ENCODE measurements at regions not wholly inside any gene's neighbourhood (a gene's known extent, or its start where the extent isn't known, plus 50 kb on each side); places are given as distances from the start of the nearest gene placed in this dataset.

DNA sequence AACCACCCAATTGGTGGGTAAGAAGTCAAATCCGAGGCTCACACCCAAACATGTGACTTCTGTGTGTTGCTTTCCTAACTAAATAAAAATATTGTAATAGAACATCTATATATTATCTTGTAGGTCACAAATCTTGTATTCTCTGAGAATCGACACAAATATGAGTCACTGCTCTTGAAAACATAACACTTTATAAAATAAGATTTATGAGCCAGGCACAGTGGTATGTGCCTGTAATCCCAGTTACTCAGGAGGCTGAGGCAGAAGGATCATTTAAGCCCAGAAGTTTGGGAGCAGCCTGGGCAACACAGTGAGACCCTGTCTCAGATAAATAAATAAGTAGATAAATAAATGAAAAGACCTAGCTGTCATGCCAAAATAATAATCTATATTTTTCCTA is 624.1 kb downstream of the ANXA1 start:
- intact Hi-C loops (cut with DNase I), result no loop called here
- no peaks in the 10 kb centered on the region for H3K9me3 ChIP-seq

DNA sequence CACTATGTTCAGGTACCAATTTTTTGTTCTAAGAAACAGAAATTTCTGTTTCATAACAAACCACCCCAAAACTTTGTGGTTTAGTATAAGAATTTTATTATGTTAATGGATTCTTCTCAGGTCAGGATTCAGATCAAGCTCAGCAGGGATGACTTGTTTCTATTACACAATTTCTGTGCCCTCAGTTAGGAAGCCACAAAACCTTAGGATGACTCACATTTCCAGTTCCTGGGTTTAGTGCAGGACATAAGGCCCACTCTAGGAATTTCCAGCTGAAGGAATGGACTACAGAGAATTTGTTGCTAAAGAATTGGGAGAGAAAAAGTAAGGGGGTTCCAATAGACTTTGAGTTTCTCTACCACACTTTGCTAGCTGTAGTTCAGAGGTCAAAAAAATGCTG is 629.3 kb downstream of the ANXA1 start:
- no peaks in the 10 kb centered on the region for H3K9me3 ChIP-seq
- H3K4me1 ChIP-seq, result no peaks in the 10 kb centered on the region
- intact Hi-C loops (cut with DNase I), result no loop called here
- H3K27ac ChIP-seq, result no peak overlapping the region
- DNase-seq (no peak), ATAC-seq (no peak)
- TF ChIP-seq, protein P1, sequence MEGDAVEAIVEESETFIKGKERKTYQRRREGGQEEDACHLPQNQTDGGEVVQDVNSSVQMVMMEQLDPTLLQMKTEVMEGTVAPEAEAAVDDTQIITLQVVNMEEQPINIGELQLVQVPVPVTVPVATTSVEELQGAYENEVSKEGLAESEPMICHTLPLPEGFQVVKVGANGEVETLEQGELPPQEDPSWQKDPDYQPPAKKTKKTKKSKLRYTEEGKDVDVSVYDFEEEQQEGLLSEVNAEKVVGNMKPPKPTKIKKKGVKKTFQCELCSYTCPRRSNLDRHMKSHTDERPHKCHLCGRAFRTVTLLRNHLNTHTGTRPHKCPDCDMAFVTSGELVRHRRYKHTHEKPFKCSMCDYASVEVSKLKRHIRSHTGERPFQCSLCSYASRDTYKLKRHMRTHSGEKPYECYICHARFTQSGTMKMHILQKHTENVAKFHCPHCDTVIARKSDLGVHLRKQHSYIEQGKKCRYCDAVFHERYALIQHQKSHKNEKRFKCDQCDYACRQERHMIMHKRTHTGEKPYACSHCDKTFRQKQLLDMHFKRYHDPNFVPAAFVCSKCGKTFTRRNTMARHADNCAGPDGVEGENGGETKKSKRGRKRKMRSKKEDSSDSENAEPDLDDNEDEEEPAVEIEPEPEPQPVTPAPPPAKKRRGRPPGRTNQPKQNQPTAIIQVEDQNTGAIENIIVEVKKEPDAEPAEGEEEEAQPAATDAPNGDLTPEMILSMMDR (IDR thresholded peaks at IDR 0.05), result no peak
- H3K27me3 ChIP-seq, result no peaks in the 10 kb centered on the region
- H3K36me3 ChIP-seq, result no peaks in the 10 kb centered on the region
- no peak overlapping the region for H3K4me3 ChIP-seq

More for the DNA sequence above, 624.1 kb downstream of the ANXA1 start:
- H3K4me3 ChIP-seq, result no peak overlapping the region
- no peaks in the 10 kb centered on the region for H3K36me3 ChIP-seq
- H3K4me1 ChIP-seq, result no peaks in the 10 kb centered on the region
- ATAC-seq (no peak), DNase-seq (no peak)
- TF ChIP-seq, protein P1 (IDR thresholded peaks at IDR 0.05), result no peak
- no peaks in the 10 kb centered on the region for H3K27me3 ChIP-seq
- H3K27ac ChIP-seq, result no peak overlapping the region

DNA sequence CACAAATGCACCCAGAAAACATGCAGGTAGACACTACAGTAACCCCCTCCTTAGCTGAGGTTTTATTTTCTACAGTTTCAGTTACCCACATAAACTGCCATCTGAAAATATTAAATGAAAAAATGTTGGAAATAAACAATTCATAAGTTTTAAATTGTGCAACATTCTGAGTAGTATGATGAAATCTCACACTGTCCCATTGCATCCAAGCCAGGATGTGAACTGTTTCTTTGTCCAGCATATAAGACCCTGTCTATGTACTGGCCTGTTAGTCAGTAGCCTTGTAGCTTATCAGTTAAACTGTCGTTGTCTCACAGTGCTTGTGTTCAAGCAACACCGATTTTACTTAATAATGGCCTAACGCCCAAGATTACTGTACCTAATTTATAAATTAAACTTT is 630.5 kb downstream of the ANXA1 start:
- ATAC-seq (no peak), DNase-seq (no peak)
- Histone ChIP-seq H3K36me3 (no peaks in the 10 kb centered on the region), H3K9me3 (no peaks in the 10 kb centered on the region), H3K4me3 (no peak overlapping the region), H3K27ac (no peak overlapping the region), H3K27me3 (no peaks in the 10 kb centered on the region), H3K4me1 (no peaks in the 10 kb centered on the region)
- intact Hi-C loops (cut with DNase I), result no loop called here
- TF ChIP-seq, protein P1 (IDR thresholded peaks at IDR 0.05), result no peak

DNA sequence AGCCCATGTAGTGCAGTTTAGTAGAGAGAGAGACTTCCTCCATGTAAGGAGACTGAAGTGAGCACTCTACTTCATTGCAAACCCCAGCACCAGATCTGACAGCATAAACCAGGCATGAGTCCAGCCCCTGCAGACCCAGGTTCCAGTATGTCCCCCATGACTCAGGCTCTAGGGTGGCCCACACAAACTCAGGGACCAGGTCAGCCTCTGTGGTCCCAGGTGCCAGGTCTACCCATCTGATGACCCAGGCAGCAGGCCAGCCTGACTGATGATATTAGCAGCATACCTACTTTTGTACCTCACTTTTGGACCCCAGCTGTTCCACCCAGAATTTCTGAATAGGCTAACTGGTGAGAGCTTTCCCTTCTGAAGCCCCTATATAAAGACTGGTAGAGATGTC is 647.8 kb downstream of the ANXA1 start:
- no peaks in the 10 kb centered on the region for H3K4me1 ChIP-seq
- DNase-seq (no peak), ATAC-seq (peak; percentile 23)
- H3K4me3 ChIP-seq, result no peak overlapping the region
- no peaks in the 10 kb centered on the region for H3K36me3 ChIP-seq
- intact Hi-C loops (cut with DNase I), result no loop called here
- no peak overlapping the region for H3K27ac ChIP-seq
- H3K27me3 ChIP-seq, result no peaks in the 10 kb centered on the region
- TF ChIP-seq, protein P1 (IDR thresholded peaks at IDR 0.05), result no peak
- H3K9me3 ChIP-seq, result no peaks in the 10 kb centered on the region

DNA sequence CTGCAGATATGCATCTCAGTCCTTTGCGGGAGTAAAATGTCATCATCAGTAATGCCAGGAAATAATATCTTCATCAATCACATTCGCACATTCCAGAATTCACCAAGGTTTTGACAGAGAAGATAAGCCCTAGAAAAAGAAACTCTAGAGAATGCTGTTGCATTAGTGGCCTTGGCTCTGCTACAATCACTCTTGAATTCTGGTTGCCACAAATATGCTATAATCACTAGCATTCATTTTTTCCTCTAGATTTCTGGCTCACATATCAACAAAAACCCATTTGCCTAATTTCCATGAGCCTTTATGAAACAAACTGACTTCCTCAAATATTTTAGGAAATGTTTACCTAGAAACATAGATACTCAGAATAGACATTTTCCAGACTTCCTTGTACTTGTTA is 653.4 kb downstream of the ANXA1 start:
- H3K4me1 ChIP-seq, result no peaks in the 10 kb centered on the region
- no peak for ATAC-seq

More for the DNA sequence above, 653.4 kb downstream of the ANXA1 start:
- no peak overlapping the region for H3K27ac ChIP-seq
- no peaks in the 10 kb centered on the region for H3K27me3 ChIP-seq
- H3K36me3 ChIP-seq, result no peaks in the 10 kb centered on the region
- H3K4me3 ChIP-seq, result no peak overlapping the region
- intact Hi-C loops (cut with DNase I), result no loop called here
- TF ChIP-seq, protein P1 (IDR thresholded peaks at IDR 0.05), result no peak
- no peaks in the 10 kb centered on the region for H3K9me3 ChIP-seq
- no peak for DNase-seq
